ENCODE measurements at regions not wholly inside any gene's neighbourhood (a gene's known extent, or its start where the extent isn't known, plus 50 kb on each side); places are given as distances from the start of the nearest gene placed in this dataset.

DNA sequence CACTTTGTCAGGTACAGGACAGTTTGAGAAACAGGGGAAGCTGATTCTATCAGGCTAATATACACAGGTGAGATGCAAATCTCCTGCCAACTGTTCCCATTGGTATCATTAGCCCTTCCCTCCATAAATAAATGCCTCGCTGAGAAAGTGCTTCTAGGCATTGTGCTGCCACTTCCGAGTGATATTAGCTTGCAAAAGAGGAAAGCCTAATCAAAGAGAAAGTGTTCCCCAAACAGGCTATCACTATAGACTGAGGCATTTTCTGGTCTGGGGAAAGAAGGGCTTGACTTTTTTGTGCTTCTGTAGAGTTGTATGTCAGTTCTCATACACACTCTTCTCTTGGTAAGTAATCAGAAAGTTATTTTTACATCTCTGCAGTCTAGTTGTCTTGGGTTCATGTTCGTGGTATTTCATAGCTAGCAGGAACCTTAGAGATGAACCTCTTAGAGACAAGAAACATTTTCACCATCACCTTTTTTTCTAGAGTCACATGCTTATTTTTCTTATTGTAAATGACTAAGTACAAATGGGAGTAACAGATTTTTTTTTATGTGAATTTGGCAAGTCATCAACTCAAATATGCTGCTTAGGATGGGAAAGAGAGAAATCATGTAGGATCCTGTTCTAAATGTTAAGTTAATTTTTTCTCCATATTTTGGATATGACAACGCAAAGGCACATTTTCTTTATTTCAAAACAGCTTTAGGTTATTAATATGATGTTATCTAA lies 1009.8 kb downstream of the ADGRL3 start:
- DNase-seq (ENCODE audit: low read depth, low spot score) = no peak
- H3K9me3 Mint-ChIP-seq = no peaks in the 10 kb centered on the region
- H3K4me3 Mint-ChIP-seq = no peak overlapping the region
- no peak overlapping the region for H3K27ac Mint-ChIP-seq (ENCODE audit: unreplicated experiment)
- H3K27me3 Mint-ChIP-seq (ENCODE audit: low read depth) = no peaks in the 10 kb centered on the region
- H3K4me1 Mint-ChIP-seq = no peaks in the 10 kb centered on the region
- TF ChIP-seq, protein P1, sequence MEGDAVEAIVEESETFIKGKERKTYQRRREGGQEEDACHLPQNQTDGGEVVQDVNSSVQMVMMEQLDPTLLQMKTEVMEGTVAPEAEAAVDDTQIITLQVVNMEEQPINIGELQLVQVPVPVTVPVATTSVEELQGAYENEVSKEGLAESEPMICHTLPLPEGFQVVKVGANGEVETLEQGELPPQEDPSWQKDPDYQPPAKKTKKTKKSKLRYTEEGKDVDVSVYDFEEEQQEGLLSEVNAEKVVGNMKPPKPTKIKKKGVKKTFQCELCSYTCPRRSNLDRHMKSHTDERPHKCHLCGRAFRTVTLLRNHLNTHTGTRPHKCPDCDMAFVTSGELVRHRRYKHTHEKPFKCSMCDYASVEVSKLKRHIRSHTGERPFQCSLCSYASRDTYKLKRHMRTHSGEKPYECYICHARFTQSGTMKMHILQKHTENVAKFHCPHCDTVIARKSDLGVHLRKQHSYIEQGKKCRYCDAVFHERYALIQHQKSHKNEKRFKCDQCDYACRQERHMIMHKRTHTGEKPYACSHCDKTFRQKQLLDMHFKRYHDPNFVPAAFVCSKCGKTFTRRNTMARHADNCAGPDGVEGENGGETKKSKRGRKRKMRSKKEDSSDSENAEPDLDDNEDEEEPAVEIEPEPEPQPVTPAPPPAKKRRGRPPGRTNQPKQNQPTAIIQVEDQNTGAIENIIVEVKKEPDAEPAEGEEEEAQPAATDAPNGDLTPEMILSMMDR (conservative IDR thresholded peaks at IDR 0.05) = no peak
- no peaks in the 10 kb centered on the region for H3K36me3 Mint-ChIP-seq (ENCODE audit: low read depth)

DNA sequence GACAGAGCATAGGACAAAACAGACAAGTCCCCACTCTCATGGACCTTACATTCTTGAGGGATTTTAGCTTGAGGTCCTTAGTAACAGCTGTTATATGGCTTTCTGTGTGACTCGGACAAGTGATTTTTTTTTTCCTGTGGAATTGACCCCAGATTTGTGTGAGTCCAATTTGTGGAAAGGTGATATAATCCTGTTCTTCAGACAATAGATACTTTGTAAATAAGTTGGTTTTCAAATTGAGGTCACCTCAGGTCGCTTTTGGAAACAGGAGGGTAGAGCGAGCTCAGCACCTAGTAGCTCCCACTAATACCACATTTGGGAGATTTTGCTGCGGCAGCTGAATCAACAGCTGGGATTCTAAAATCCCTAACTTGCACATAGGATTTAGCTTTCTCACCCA lies 1008.8 kb downstream of the ADGRL3 start:
- Mint-ChIP-seq H3K4me1 (no peaks in the 10 kb centered on the region), H3K36me3 (ENCODE audit: low read depth) (no peaks in the 10 kb centered on the region), H3K27me3 (ENCODE audit: low read depth) (no peaks in the 10 kb centered on the region), H3K9me3 (no peaks in the 10 kb centered on the region), H3K4me3 (no peak overlapping the region), H3K27ac (ENCODE audit: unreplicated experiment) (no peak overlapping the region)
- DNase-seq (ENCODE audit: low read depth, low spot score) = no peak
- TF ChIP-seq, protein P1 (conservative IDR thresholded peaks at IDR 0.05) = no peak

DNA sequence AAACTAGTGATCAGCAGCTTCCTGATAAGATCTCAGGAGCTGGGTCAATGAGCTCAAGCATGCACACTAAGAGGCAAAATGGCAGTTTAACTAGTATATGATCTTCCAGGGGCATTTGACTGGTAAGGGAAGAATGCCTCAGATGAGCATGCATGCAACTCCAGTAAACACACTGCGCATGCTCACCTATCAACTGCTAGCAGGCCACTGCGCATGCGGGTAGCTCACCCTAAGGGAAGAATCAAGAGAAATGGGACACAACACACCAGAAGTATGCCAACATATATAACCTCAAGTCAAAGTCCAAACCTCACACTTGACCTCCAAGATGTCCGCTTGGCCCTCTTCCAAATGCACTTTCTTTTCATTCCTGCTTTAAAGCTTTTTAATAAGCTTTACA lies 1004.0 kb downstream of the ADGRL3 start:
- Mint-ChIP-seq H3K36me3 (ENCODE audit: low read depth) (no peaks in the 10 kb centered on the region), H3K9me3 (no peaks in the 10 kb centered on the region), H3K27me3 (ENCODE audit: low read depth) (no peaks in the 10 kb centered on the region), H3K27ac (ENCODE audit: unreplicated experiment) (no peak overlapping the region), H3K4me1 (no peaks in the 10 kb centered on the region), H3K4me3 (no peak overlapping the region)
- DNase-seq (ENCODE audit: low read depth, low spot score) = no peak
- TF ChIP-seq, protein P1 (conservative IDR thresholded peaks at IDR 0.05) = no peak

DNA sequence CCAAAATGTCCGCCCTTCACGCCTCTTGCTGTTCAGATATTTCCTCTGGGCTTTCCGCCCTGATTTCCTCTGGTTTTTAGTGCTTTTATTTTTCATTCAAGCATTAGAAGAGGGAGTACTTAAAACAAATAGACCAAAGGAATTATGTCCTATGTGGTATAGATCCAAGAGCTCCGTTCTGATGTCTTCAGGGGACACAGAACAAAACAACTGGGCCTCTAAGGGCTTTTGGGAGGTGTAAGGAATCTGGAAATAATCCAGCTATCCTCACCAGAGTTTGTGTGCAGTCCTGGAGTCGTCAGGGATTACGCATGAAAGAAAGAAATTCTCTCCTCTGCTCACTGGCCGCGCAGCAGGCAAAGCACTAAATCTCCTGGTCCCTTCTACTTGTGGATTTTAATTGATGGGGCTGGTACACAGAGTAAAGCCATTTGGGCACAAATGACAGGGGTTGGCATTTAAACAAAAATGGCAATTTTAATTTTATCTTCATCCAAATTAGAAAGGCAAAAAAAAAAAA lies 999.2 kb downstream of the ADGRL3 start:
- Mint-ChIP-seq H3K4me1 (no peaks in the 10 kb centered on the region), H3K27me3 (ENCODE audit: low read depth) (no peaks in the 10 kb centered on the region), H3K4me3 (no peak overlapping the region), H3K27ac (ENCODE audit: unreplicated experiment) (no peak overlapping the region), H3K36me3 (ENCODE audit: low read depth) (no peaks in the 10 kb centered on the region), H3K9me3 (peaks cover 4% of the 10 kb centered on the region)
- DNase-seq (ENCODE audit: low read depth, low spot score) = no peak
- TF ChIP-seq, protein P1 (conservative IDR thresholded peaks at IDR 0.05) = no peak

DNA sequence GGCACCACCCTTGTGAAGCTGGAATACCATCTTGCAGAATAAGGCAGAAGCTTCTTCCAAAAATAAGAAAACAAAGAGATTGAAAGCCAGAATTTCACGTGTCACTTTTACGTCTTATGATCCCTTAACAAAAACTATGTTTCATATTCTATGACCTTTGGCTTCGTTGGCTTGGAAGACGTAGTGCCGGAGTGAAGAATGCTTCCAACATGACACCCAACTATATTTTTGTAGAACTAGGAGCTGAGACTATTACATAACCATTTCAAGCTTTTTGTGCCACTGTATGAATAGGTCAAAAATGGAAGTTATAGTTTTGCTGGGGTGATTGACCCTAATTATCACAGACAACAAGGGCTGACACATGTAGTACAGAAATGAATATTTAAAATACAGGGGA lies 996.2 kb downstream of the ADGRL3 start:
- DNase-seq (ENCODE audit: low read depth, low spot score) = no peak
- no peak overlapping the region for H3K4me3 Mint-ChIP-seq

More for the DNA sequence above, 996.2 kb downstream of the ADGRL3 start:
- H3K36me3 Mint-ChIP-seq (ENCODE audit: low read depth) = no peaks in the 10 kb centered on the region
- no peaks in the 10 kb centered on the region for H3K27me3 Mint-ChIP-seq (ENCODE audit: low read depth)
- no peak overlapping the region for H3K27ac Mint-ChIP-seq (ENCODE audit: unreplicated experiment)
- peaks cover 4% of the 10 kb centered on the region for H3K9me3 Mint-ChIP-seq
- no peaks in the 10 kb centered on the region for H3K4me1 Mint-ChIP-seq
- TF ChIP-seq, protein P1 (conservative IDR thresholded peaks at IDR 0.05) = no peak

All from neural crest cell (in vitro differentiated cells).